CD14-positive monocyte (primary cell): ENCODE measurements at regions not wholly inside any gene's neighbourhood (a gene's known extent, or its start where the extent isn't known, plus 50 kb on each side); places are given as distances from the start of the nearest gene placed in this dataset.
A peak's percentile ranks its signal among the peaks of the same experiment; 100 is the strongest.

Experiments
- DNase-seq, 3 donors: peaks; one replicate each; pipeline ENCODE4 v3.0.0-alpha.2; 2011 to 2022
- H2AFZ ChIP-seq: 2 replicates; pipeline ENCODE4 v1.6.0; 2012; ENCODE audit warnings: mild to moderate bottlenecking, low read depth, low read length, inconsistent platforms; ENCODE audit not compliant: insufficient read depth, poor library complexity, severe bottlenecking
- H3K27ac ChIP-seq, 2 donors: 1 replicate in 1 of 2; 2 replicates in 1 of 2; pipeline ENCODE4 v1.5.1; 2012 to 2013; ENCODE audit warnings: low read length in 2 of 2, control low read depth in 1 of 2, inconsistent platforms in 1 of 2, low read depth in 1 of 2, mild to moderate bottlenecking in 1 of 2
- H3K27me3 ChIP-seq, 2 donors: one replicate each; pipeline versions ENCODE4 v1.6.0 to v1.6.1; 2011 to 2013; ENCODE audit warnings: low read length in 2 of 2; ENCODE audit not compliant: control insufficient read depth in 2 of 2, insufficient read depth in 2 of 2
- H3K36me3 ChIP-seq, 2 donors: replicated peaks in 1 of 2; 1 replicate in 1 of 2; 2 replicates in 1 of 2; pipeline versions ENCODE4 v1.5.1 to v1.6.1; 2012 to 2013; ENCODE audit warnings: low read length in 2 of 2, control low read depth in 1 of 2, inconsistent platforms in 1 of 2, mild to moderate bottlenecking in 1 of 2; ENCODE audit not compliant: insufficient read depth in 2 of 2, control insufficient read depth in 1 of 2
- H3K4me1 ChIP-seq, 2 donors: 1 replicate in 1 of 2; 2 replicates in 1 of 2; pipeline versions ENCODE4 v1.5.1 to v1.6.1; 2012 to 2013; ENCODE audit warnings: low read length in 2 of 2, control low read depth in 1 of 2, inconsistent platforms in 1 of 2, mild to moderate bottlenecking in 1 of 2, moderate library complexity in 1 of 2; ENCODE audit not compliant: insufficient read depth in 2 of 2, control insufficient read depth in 1 of 2
- H3K4me2 ChIP-seq: replicated peaks from 2 replicates; pipeline ENCODE3; 2012; ENCODE audit warnings: low read length, moderate library complexity, mild to moderate bottlenecking; ENCODE audit not compliant: poor library complexity, severe bottlenecking; ENCODE audit errors: extremely low read depth
- H3K4me3 ChIP-seq, 3 experiments: fragments of 200-600 bp in 1 of 3; sonication (generic) in 1 of 3; replicated peaks in 1 of 3; 1 replicate in 2 of 3; 2 replicates in 1 of 3; pipeline ENCODE4 v1.5.1; 2011 to 2013; ENCODE audit warnings: low read length in 3 of 3, mild to moderate bottlenecking in 3 of 3, control low read depth in 2 of 3, low read depth in 2 of 3, inconsistent platforms in 1 of 3, moderate library complexity in 1 of 3
- H3K79me2 ChIP-seq: 2 replicates; pipeline ENCODE4 v1.6.0; 2012; ENCODE audit warnings: mild to moderate bottlenecking, control low read depth, inconsistent platforms, low read length, moderate library complexity; ENCODE audit not compliant: insufficient read depth
- H3K9ac ChIP-seq: 2 replicates; pipeline ENCODE4 v1.6.0; 2017; ENCODE audit warnings: low read length, mild to moderate bottlenecking; ENCODE audit not compliant: insufficient read depth, poor library complexity, severe bottlenecking
- H3K9me3 ChIP-seq, 2 donors: replicated peaks in 1 of 2; 1 replicate in 1 of 2; 2 replicates in 1 of 2; pipeline versions ENCODE4 v1.5.1 to v1.6.1; 2012 to 2013; ENCODE audit warnings: low read length in 2 of 2, control low read depth in 1 of 2; ENCODE audit not compliant: control insufficient read depth in 1 of 2, insufficient read depth in 1 of 2
- H4K20me1 ChIP-seq: 2 replicates; pipeline ENCODE4 v1.6.0; 2012; ENCODE audit warnings: mild to moderate bottlenecking, low read length, control low read depth, moderate library complexity; ENCODE audit not compliant: insufficient read depth
- H3K27ac Mint-ChIP-seq, 7 donors: one replicate each; pipeline ENCODE4 v1.8.0; 2020; ENCODE audit warnings: mild to moderate bottlenecking in 7 of 7, mixed read lengths in 7 of 7, moderate library complexity in 6 of 7, inconsistent platforms in 2 of 7
- H3K27me3 Mint-ChIP-seq, 3 donors: one replicate each; pipeline ENCODE4 v1.8.0; 2021 to 2022; ENCODE audit warnings: low read depth in 3 of 3, mild to moderate bottlenecking in 3 of 3, mixed read lengths in 3 of 3, moderate library complexity in 3 of 3, inconsistent platforms in 1 of 3
- H3K36me3 Mint-ChIP-seq, 2 donors: one replicate each; pipeline ENCODE4 v1.8.0; 2020; ENCODE audit warnings: mixed read lengths in 2 of 2, inconsistent platforms in 1 of 2, mild to moderate bottlenecking in 1 of 2
- H3K4me1 Mint-ChIP-seq: one replicate; pipeline ENCODE4 v1.8.0; 2020; ENCODE audit warnings: mild to moderate bottlenecking, mixed read lengths
- H3K4me3 Mint-ChIP-seq, 2 donors: one replicate each; pipeline ENCODE4 v1.8.0; 2020; ENCODE audit warnings: mild to moderate bottlenecking in 2 of 2, mixed read lengths in 2 of 2, moderate library complexity in 1 of 2
- H3K9me3 Mint-ChIP-seq, 7 donors: one replicate each; pipeline ENCODE4 v1.8.0; 2020 to 2022; ENCODE audit warnings: mixed read lengths in 7 of 7, mild to moderate bottlenecking in 6 of 7, moderate library complexity in 6 of 7, inconsistent platforms in 2 of 7
- CTCF ChIP-seq: fragments of 200-600 bp; IDR thresholded peaks from one replicate; pipeline ENCODE4 v1.8.0; 2022; ENCODE audit warnings: antibody characterized with exemption, mild to moderate bottlenecking
- WGBS: methylation state at CpG from one replicate; pipeline ENCODE4 v1.1.5; 2013; ENCODE audit warnings: missing lambda C conversion rate; ENCODE audit not compliant: insufficient coverage; 5-methylcytosine and 5-hydroxymethylcytosine counted together
- intact Hi-C, 2 donors: fragments of 100-400 bp; cut with micrococcal nuclease; formaldehyde crosslinking; loops; one replicate each; pipeline versions ENCODE4 v1.15.0 to v1.15.1; 2023

- no peak for TF ChIP-seq CTCF
- H3K27me3 ChIP-seq = no peaks in the 10 kb centered on the region
- H3K4me1 Mint-ChIP-seq = no peaks in the 10 kb centered on the region
- H4K20me1 ChIP-seq = peaks cover 5% of the 10 kb centered on the region
- H3K9me3 ChIP-seq = peaks cover 34% of the 10 kb centered on the region in 2 donors
- H3K4me1 ChIP-seq = peaks cover 9 to 11% of the 10 kb centered on the region in 2 donors
- intact Hi-C loops = loop anchor here (5.0 to 10.0 kb wide), 3 partner anchors 51 to 364 kb away; partner anchors contain the start of gene FAM43A (in 1 of the 2)
- peaks cover 0 to 1% (median 0%) of the 10 kb centered on the region in 3 donors for H3K27me3 Mint-ChIP-seq
- H3K9ac ChIP-seq = no peak overlapping the region
- no peak overlapping the region for H3K4me3 Mint-ChIP-seq
- no peak overlapping the region for H3K4me2 ChIP-seq
- H3K36me3 ChIP-seq = no peaks in the 10 kb centered on the region
- H3K4me3 ChIP-seq = no peak overlapping the region
- H3K36me3 Mint-ChIP-seq = no peaks in the 10 kb centered on the region
- H3K79me2 ChIP-seq = no peaks in the 10 kb centered on the region
- WGBS = 100% methylated on average over 1 of the region's 6 CpGs
- no peak overlapping the region for H2AFZ ChIP-seq
- peaks cover 0 to 26% (median 6%) of the 10 kb centered on the region in 7 donors for H3K9me3 Mint-ChIP-seq
- no peak for DNase-seq
- peak overlapping the region; percentile 22 to 88 for H3K27ac ChIP-seq
- peak overlapping the region in 3 of 7 donors; percentile 9 to 50 (median 46) for H3K27ac Mint-ChIP-seq
Observed at GRCh38 chr3:194738254-194739093, 52.8 kb downstream of the FAM43A start.

GRCh38 chr3:194739498-194740284 lies 54.0 kb downstream of the FAM43A start:
- intact Hi-C loops = loop anchor here (5.0 to 10.0 kb wide), 3 partner anchors 52 to 363 kb away; partner anchors contain the start of gene FAM43A (in 1 of the 2)
- Mint-ChIP-seq H3K27me3 (peaks cover 0 to 1% (median 0%) of the 10 kb centered on the region in 3 donors), H3K9me3 (peaks cover 0 to 18% (median 2%) of the 10 kb centered on the region in 7 donors), H3K36me3 (no peaks in the 10 kb centered on the region), H3K27ac (no peak overlapping the region), H3K4me3 (no peak overlapping the region), H3K4me1 (peaks cover 7% of the 10 kb centered on the region)
- no peak overlapping the region for H3K4me2 ChIP-seq
- H3K79me2 ChIP-seq = no peaks in the 10 kb centered on the region
- no peak for DNase-seq
- no peak overlapping the region for H3K4me3 ChIP-seq
- no peak overlapping the region for H3K9ac ChIP-seq
- no peak overlapping the region for H3K27ac ChIP-seq
- WGBS = 92% methylated on average over 5 of the region's 11 CpGs
- peaks cover 30 to 34% of the 10 kb centered on the region in 2 donors for H3K9me3 ChIP-seq
- H3K27me3 ChIP-seq = no peaks in the 10 kb centered on the region
- H2AFZ ChIP-seq = no peak overlapping the region
- TF ChIP-seq CTCF = no peak
- H4K20me1 ChIP-seq = peaks cover 5% of the 10 kb centered on the region
- peaks cover 17 to 20% of the 10 kb centered on the region in 2 donors for H3K4me1 ChIP-seq
- no peaks in the 10 kb centered on the region for H3K36me3 ChIP-seq
